LHCN-M2 (cell line): ENCODE measurements at regions not wholly inside any gene's neighbourhood (a gene's known extent, or its start where the extent isn't known, plus 50 kb on each side); places are given as distances from the start of the nearest gene placed in this dataset.

ENCODE experiments used
- DNase-seq: peaks from one replicate; pipeline ENCODE4 v3.0.0-alpha.2; 2012; ENCODE audit warnings: low read depth

DNA sequence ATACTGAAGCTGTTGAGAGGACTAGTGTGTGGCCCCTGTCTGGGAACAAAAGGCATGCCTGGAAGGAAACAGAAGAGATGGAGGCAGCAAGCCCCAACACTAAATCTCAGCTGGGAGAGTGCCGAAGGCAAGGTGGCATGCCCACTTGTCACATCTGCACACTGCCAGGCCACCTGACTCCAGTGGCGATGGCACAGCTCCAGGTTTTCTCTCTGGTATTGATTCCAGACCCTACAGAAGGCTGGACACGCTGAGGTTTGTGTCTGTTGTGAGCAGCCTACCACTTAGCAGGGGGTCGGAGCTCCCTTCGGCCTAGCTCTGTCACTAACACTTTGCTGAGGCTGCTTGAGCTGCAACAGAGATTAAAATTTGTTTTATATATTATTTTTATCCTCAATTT lies 307.3 kb downstream of the TDRD15 start:
- no peak for DNase-seq

DNA sequence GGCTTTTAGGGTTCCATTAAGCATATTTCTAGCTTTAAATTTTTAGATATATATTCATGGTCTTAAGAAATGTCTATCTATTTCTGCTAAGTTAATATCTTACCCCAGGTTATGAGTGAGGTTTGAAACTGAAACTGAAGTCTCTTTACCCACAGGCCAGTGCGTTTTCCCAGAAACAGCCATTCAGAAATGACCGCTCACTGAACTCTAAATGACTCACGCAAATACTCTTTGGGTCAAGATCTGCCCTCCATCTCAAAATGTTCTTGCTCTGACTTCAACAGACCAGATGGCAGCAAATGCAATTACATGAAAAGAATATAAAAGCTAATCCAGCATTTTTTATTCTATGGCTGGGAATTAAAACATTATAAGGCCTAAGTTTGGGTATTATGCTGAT lies 315.2 kb downstream of the TDRD15 start:
- DNase-seq, result no peak

DNA sequence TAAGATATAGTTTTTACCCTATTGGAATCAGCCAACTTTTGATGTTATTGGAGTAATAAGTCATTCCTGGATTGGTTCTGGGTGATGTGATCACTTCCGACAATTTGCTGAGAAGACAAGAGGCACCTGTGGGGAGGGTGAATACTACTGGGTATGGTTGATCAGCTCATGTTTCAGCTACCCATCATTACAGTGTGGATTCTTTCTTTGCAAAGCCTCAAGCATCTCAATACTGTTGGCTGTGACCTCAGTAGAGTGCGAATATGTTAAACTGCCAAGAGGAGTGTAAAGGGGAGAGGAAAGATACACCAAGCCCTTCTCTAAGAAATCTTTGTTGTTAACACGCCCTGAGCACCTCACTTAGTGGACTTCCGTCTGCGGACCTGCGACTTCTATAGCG lies 317.7 kb downstream of the TDRD15 start:
- no peak for DNase-seq

DNA sequence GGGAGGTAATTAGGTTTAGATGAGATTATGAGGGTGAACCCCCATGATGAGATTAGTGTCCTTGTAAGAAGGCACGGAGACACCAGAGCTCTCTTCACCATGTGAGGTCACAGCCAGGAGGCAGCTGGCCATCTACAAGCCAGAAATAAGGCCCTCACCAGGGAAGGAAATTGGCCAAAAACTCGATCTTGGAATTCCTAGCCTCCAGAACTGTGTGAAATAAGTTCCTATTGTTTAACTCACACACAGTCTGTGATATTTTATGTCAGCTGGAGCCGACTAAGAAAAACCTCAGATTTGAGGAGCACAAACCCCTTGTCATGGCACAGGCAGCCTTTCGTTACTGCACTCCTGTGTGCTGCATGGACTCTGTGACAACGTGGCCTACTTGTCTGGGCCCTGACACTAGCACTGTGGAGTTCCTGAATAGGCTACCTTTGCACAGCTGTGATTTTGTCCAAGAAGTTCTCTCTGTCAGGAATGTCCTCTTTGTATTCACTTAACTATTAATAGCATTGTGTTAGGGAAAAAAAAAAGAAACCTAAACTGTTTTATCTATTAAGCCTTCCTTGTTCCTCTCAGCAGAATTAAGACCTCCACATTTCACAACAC lies 319.8 kb downstream of the TDRD15 start:
- DNase-seq, result no peak

DNA sequence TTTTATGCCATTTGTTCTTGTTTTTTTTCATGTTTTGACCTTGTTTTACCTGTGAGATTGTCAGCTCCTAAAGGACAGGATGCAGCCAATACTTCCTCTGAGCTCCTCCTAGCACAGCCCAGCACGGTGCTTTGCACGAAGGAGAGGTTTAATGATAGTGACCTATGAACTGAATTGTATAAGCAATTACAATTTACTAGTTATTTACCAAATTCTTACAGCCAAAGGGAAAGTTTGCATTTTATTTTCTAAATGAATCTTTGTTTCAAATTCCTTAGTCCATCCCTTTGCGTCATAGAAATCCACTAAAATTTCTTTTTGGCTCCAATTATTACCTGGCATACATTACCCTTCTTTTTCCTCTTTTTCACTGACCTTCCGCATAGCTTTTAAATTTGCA lies 326.1 kb downstream of the TDRD15 start:
- DNase-seq, result no peak

DNA sequence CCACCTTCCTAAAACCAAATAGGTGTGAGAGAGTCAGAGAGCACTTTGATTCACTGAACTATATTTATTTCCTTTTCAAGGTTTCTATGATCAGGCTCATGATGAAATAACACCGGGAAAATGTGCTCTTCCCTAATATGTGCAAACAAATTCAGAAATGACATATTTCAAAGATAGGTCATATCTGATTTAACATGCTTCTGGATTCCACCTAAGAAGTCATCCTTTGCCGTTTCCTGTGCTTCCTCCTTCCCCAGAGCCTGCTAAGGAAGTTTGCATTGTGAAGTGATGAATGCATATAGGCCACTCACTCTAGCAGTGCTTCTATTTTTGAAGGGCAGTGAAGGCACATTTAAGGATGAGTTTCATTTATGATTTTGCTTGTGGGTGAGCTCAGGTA lies 327.6 kb downstream of the TDRD15 start:
- DNase-seq, result no peak

DNA sequence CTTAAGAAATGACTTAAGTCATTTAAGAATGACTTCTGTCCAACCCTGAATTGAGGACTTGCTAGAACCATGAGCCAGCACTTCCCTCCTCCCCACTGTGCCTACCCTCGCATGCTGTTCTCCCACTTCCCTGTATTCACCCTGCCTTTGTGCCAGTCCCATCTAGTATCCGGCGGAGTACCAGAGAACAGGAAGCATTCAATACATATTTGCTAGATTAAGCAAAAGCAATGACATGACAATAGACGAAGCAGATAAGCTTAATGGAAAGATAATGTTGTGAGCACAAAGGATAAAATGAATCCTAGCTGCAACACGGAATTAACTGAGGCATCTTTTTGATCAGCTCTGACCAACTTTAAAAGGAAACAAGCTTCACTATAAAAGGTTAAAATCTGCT lies 328.5 kb downstream of the TDRD15 start:
- no peak for DNase-seq

DNA sequence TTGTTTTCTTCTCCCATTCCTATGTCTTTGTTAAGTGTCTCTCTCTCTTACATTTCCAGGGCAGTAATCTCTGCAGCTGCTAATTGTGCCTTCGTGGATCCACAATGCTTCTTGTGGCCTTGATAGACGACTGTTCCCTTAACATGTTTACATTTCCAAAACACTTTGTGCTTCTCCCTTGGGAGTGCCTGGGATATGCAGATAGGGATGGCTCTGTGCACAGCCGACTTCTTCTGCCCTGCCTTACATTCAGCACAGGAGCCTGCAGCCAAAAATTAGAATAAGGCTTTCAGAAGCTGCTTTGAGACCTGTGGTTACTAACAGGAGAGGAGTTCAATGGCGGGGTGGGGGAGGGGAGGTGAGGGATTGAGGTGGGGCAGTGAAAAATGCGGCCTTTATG lies 328.9 kb downstream of the TDRD15 start:
- DNase-seq, result no peak

DNA sequence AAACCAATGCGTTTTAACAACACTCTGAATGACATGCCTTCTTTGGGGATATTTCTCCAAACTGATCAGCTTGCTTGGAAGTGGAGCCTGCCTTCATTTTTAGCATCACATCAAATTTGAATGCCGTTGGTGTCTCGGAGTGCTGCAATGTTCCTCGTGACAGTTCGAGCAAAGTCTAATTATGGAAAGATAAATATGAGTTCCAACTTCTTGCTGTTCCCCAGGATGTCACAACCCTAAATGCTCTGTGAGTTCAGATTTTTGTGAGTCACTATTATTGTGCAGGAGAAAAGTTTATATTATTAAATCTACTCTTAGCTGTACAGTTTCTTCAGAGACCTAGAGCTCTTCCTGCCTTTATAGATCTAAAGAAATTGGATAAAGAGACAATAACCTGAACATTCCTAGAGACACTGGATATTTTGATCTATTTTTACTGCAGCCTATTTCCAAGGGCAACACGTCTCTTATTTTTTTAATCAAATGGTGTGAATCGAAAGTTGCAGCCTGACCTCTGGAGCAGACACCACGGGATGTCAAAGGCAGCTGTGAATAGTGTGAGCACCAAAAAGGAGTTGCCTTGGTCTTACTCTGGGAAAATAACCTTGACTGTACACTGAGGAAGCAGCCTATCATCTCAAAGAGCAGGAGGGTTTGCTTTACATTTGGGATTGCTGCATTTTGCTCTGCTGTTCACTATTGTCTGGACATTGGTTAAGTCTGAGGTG lies 330.1 kb downstream of the TDRD15 start:
- no peak for DNase-seq

DNA sequence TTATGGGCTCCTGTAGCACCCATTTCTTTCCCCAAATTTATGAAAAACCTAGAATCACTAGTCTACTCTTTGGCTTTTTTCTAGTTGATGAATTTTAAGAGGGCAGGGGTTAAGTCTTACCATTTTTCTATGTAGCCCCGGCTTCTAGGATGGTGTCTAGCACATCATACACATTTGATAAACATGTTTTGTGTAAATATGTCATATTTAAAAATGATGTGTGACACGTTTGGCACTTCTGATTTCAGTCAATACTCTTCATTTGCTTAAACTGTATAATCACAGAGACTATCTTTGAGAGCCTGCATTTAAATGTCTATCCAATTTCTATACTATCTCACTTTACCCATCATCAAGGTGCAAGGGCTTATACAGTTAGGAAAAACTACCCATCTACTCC lies 331.1 kb downstream of the TDRD15 start:
- no peak for DNase-seq

DNA sequence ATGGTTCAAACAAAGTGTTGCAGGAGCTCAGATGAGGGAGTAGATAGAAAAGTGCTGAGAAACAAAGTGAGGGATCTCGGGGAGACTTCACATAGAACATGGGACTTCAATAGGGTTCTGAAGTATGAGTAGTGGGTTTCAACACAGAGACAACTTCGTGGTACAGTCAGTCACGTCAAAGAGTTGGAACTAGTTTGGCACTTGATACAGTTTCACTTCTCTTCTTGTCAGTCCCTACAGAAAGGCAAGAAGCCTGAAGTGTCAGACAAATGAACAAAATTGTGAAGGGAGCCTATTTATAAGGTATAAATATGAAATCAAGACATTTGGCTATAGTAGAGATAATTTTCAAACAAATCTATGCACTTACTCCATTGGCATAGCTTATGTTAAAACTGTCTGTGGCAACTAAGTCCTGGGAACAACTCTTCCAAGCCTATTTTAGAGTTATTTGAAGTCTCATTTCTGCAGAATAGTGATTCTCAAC lies 338.0 kb downstream of the TDRD15 start:
- DNase-seq, result no peak

DNA sequence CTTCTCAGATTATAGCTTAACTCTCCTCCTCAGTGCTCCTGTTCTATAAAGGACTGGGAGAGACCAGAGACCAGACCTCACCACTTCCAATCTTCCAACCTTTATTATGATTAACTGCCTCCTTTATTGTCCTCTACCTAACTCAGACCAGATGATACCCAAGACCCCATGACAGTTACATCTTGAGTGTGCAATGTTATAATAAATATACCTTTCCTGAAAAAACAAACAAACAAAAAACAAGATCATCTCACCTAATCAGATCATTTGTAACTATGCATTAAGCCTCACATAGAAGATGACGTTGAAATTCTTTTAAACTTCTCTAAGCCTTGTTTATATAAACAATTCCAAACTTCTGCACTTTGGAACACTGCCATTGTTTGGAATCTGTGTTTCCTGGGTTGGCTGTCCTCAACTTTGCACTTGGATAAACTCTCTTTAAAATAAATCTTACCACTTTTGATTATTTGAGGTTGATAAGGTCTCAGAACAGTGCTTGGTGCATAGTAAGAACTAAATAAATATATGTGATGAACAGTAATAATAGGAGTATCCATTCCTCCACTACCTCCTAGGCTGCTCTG lies 342.7 kb downstream of the TDRD15 start:
- DNase-seq, result no peak

DNA sequence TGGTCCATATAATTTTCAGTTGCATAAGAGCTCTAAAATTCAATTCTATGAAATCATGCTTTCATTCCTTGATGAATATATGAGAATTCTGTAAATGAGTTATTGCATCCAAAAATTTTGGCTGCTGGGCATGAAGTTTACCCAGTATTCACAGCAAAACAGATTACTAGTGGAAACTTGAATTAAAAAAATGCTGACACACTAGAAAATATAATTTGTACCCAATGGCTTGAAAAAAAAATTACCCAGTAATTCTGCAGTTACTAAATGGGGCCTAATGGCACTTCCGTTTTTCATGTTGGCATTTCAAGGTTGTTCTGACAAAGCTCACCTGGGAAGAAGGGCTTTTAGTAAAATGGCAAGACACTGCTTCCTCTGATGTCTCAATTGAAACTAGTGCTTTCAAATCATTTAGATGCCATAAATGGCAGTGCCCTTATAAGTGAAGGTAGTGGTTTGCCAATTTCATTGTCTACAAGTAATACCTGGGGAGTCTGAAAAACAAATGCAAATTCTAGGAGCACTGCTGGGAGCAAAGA lies 343.6 kb downstream of the TDRD15 start:
- no peak for DNase-seq

DNA sequence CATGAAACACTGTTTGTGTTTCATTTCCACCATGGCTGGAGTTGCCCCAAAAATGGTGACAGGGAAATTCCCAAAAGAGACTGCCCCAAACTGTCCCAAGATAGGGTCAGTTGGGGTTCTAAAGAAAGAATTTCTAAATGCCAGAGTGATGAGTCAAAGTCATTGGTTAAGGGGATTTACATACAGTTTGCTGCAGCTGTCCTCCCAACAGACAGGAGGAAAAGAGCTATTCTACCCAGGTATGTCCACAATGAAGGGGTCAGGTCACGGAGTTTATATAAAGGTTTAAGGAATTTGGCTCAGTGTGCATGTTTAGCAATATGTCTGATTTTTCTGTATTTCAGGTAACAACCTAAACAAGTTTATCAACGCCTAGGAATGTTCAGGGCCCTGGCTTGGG lies 344.1 kb downstream of the TDRD15 start:
- DNase-seq, result no peak

DNA sequence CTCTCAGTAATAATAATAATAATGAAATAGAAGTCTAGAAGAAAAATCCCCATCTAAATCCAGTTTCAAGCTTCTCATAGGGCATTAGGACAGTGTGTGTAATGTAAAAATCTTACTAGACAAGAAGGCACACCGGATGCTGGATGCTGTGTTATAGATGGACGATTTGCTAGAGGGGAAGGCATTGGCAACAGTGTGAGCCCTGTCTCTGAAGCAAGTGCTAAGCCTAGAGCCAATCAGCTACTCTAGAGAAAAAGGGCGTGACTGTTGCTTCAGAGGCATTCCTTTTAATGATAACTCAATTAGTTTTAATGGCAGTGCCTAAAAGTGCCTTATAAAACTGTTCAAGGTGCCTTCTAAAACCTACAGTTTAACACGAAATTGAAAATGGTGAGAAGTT lies 344.9 kb downstream of the TDRD15 start:
- no peak for DNase-seq

DNA sequence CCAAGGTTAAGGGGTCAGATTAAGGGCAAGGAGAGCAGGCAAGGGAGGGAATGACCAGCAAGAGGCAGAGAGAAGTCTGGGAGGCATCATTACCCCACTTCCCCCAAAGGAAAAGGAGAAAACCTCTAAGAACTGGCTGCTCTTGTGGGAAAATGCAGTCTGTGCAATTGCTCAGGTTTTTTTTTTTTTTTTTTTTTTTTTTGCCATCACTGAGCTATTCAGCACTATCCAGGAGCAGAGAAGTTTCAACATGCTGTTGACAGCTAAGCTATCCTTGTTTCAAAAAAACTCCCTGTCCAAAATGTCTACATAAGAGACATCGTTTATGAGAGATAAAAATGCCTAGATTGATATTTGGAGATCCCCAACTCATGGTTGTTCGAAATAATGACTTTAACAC lies 345.4 kb downstream of the TDRD15 start:
- no peak for DNase-seq

DNA sequence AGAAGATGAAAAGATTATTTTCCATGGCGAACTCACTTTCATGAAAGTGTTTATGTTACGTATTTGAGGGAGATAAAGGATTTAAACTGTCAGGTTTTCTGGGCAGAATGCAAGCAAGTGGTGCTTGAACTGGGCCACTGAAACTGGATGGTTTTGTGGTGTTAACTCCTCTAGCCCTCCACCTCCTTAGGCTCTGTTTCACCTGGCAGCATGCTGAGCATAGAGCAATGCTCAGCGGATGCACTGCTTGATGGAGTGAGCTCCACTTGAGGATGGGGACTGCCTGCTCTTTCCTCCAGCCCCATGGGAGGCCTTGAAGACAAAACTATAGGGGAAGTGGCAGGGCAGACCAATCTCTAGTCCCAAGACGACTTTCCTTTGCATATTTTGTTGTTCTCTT lies 345.8 kb downstream of the TDRD15 start:
- DNase-seq, result no peak

DNA sequence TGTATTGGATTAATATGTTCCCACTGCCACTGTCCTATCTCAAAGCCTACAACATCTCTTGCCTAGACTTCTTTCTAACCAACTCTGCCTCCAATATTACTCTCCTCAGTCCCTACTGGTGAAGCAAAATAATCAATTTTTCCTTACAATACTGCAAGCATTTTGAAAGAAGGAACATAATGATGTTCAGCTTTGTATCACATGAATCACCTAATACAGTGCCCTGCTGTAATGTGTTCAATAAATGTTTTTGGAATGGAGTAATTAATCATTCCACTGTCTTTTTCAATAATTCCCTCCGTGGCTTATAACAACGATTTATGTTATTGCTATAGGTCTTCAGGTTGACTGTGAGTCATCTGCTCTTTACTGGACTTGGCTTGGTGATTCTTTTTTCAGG lies 356.4 kb downstream of the TDRD15 start:
- DNase-seq, result no peak

DNA sequence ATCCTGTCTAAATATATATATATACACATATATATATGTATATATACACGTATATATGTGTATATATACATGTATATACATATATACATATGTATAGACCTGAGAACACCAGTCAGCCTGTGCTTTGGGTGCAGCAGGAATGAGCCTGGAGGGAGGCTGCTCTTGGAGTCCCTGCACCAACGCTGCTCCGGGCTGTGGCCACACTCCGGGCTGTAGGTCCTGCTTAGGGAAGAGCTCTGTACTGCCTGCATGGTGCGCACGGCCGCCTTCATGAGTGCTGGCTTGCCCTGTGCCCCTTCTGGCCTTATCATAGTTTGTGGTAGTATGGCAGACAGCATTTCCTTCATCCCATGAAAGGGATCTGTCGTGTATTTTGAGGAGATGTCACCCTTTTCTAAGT lies 360.9 kb downstream of the TDRD15 start:
- DNase-seq, result no peak

DNA sequence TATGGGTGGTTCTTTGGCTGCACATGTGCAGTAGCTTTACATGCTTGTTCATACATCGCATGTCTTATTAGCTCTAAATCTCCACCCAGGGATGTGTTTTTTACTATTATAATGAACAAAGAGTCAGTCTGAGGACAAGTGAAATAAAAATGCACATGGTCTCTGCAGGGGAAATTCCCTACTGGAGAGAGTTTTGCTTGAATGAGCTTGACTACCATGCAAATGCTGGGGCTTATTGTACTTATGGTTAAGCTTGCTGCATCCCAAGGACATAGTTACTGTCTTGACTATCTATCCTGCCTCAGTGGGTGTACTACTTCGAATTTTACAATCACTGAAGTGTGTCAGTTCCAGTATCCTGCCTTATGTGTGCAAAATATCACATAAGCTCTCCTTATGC lies 362.7 kb downstream of the TDRD15 start:
- DNase-seq, result no peak

DNA sequence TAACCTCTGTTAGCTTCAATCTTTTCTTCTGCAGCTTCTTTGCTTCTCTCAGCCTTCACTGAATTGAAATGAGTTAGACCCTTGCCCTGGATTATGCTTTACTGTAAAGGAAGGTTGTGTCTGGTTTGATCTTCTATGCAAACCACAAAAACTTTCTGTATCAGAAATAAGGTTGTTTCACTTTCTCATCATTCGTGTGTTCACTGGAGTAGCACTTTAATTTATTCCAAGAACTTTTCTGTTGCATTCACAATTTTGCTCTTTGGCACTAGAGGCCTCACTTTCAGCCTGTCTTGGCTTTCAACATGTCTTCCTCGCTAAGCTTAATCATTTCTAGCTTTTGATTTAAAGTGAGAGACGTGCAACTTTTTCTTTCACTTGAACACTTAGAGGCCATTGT lies 365.3 kb downstream of the TDRD15 start:
- DNase-seq, result no peak

DNA sequence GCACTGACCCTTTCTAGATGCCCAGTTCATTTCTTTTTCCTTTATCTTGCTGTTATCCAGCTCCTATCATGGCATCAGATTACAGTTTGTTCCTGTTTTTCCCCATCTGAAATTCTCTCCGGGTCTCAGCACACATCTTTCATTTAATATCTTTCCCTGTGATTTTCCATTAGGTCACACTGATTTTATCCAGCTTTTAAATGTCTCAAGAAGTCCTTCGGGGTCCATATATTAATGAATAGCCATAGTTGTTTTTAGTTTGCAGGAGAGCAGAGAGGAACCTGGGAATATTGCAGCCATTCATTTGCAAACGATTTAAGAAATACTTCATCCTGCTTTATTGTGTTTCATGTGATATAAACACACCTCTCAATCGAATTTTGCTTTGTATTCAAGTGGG lies 374.2 kb downstream of the TDRD15 start:
- DNase-seq, result no peak

DNA sequence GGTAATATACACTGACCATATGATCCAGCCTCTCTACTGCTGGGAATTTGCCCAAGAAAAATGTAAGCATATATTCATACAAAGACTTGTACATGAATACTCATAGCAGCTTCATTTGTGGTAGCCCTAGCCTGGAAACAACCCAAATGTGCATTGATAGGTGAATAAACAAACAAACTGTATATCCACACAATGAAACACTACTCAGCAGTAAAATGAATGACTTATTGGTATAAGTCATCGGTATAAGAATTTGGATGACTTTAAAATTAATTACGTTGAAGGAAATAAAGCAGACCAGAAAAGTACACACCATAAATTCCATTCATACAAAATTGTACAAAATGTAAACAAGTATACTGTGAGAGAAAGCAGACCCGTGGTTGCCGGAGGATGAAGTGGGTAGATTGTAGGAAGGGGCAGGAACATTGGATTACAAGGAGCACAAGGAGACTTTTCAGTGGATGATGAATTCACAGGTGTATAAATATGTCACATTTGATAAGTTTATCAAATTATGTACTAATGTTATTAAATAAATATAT lies 376.7 kb downstream of the TDRD15 start:
- DNase-seq, result no peak
